ENCODE measurements at regions not wholly inside any gene's neighbourhood (a gene's known extent, or its start where the extent isn't known, plus 50 kb on each side); places are given as distances from the start of the nearest gene placed in this dataset.
"Not testable (repeated sequence)": the region's sequence is repeated elsewhere in the genome, so short reads cannot be mapped to it uniquely, and the experiment has no call there.

GRCh38 chr7:26932616-26933015 is 68.2 kb upstream of the SKAP2 start:
- TF ChIP-seq, protein P1, sequence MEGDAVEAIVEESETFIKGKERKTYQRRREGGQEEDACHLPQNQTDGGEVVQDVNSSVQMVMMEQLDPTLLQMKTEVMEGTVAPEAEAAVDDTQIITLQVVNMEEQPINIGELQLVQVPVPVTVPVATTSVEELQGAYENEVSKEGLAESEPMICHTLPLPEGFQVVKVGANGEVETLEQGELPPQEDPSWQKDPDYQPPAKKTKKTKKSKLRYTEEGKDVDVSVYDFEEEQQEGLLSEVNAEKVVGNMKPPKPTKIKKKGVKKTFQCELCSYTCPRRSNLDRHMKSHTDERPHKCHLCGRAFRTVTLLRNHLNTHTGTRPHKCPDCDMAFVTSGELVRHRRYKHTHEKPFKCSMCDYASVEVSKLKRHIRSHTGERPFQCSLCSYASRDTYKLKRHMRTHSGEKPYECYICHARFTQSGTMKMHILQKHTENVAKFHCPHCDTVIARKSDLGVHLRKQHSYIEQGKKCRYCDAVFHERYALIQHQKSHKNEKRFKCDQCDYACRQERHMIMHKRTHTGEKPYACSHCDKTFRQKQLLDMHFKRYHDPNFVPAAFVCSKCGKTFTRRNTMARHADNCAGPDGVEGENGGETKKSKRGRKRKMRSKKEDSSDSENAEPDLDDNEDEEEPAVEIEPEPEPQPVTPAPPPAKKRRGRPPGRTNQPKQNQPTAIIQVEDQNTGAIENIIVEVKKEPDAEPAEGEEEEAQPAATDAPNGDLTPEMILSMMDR (IDR thresholded peaks at IDR 0.05; ENCODE audit: poor library complexity): not testable (repeated sequence)
- TF ChIP-seq EZH2 (IDR thresholded peaks at IDR 0.05; ENCODE audit: borderline replicate concordance); EZH2phosphoT487 (IDR thresholded peaks at IDR 0.05; ENCODE audit: low read depth, severe bottlenecking, unreplicated experiment): not testable (repeated sequence)

All from hepatocyte (in vitro differentiated cells).